OCI-M1 (cell line): ENCODE measurements at regions not wholly inside any gene's neighbourhood (a gene's known extent, or its start where the extent isn't known, plus 50 kb on each side); places are given as distances from the start of the nearest gene placed in this dataset.

ENCODE experiments used
- DNase-seq: peaks from one replicate; lab custom pipeline; 2025; lab: John Stamatoyannopoulos, UW

GRCh38 chr1:216815260-216816131 lies 92.3 kb upstream of the ESRRG start:
- no peak for DNase-seq

- DNase-seq: no peak
Observed at GRCh38 chr1:216814576-216815259, 91.5 kb upstream of the ESRRG start.

- no peak for DNase-seq
Observed at GRCh38 chr1:216812966-216813365, 89.7 kb upstream of the ESRRG start.

- DNase-seq: no peak
Observed at GRCh38 chr1:216809649-216810048, 86.4 kb upstream of the ESRRG start.

GRCh38 chr1:216807696-216808095 lies 84.5 kb upstream of the ESRRG start:
- no peak for DNase-seq

GRCh38 chr1:216805953-216806352 lies 82.7 kb upstream of the ESRRG start:
- no peak for DNase-seq

- DNase-seq: no peak
Observed at GRCh38 chr1:216805233-216805632, 82.0 kb upstream of the ESRRG start.

- no peak for DNase-seq
Observed at GRCh38 chr1:216804111-216804510, 80.9 kb upstream of the ESRRG start.

GRCh38 chr1:216794586-216794985 lies 71.4 kb upstream of the ESRRG start:
- no peak for DNase-seq

GRCh38 chr1:216793973-216794372 lies 70.7 kb upstream of the ESRRG start:
- no peak for DNase-seq

GRCh38 chr1:216793303-216793702 lies 70.1 kb upstream of the ESRRG start:
- DNase-seq: no peak

- no peak for DNase-seq
Observed at GRCh38 chr1:216788671-216789070, 65.4 kb upstream of the ESRRG start.

GRCh38 chr1:216785737-216786136 lies 62.5 kb upstream of the ESRRG start:
- DNase-seq: no peak

GRCh38 chr1:216785221-216785620 lies 62.0 kb upstream of the ESRRG start:
- no peak for DNase-seq

GRCh38 chr1:216779686-216780085 lies 56.5 kb upstream of the ESRRG start:
- no peak for DNase-seq

GRCh38 chr1:216778737-216779136 lies 55.5 kb upstream of the ESRRG start:
- no peak for DNase-seq

GRCh38 chr1:216777148-216777547 lies 53.9 kb upstream of the ESRRG start:
- no peak for DNase-seq
